ENCODE measurements at regions not wholly inside any gene's neighbourhood (a gene's known extent, or its start where the extent isn't known, plus 50 kb on each side); places are given as distances from the start of the nearest gene placed in this dataset.

DNA sequence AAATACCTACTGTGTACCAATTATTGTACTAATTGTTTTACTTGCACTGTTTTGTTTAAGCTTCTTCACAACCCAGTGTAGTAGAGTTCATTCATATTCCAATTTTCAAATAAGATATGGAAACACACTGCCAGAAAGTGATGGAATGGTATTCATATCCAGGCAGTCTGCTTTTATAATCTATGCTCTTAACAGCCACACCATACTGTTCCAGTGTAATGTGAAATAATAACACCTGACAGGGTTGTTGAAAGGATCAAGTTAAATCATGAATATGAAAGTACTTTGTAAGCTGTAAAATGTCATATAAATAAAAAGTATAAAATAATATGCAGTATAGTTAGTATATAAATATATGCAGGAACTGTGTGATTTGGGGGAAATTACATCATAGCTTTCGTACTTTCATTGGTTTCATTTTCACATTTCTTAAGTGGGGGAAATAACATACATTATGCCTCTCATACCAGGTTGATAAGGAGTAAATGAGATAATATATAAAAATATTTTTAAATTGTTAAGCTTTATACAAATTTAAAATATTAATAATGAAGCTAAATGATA is 230.8 kb downstream of the TANC2 start:
- Histone ChIP-seq H3K9me2 (ENCODE audit: low read depth, low read length) (no peaks in the 10 kb centered on the region), H3K9ac (ENCODE audit: low read length) (no peak overlapping the region), H4K20me1 (ENCODE audit: insufficient read depth, low read length) (no peaks in the 10 kb centered on the region), H3K79me2 (ENCODE audit: insufficient read depth, low read length) (no peaks in the 10 kb centered on the region), H3F3A (ENCODE audit: insufficient read depth, low read length) (no peaks in the 10 kb centered on the region), H3K4me1 (ENCODE audit: insufficient read depth, low read length, severe bottlenecking) (no peaks in the 10 kb centered on the region), H3K27ac (ENCODE audit: low read depth, low read length, poor library complexity, severe bottlenecking) (no peak overlapping the region), H3K4me3 (ENCODE audit: low read depth, low read length, poor library complexity, severe bottlenecking) (no peak overlapping the region), H2AFZ (ENCODE audit: low read length) (no peak overlapping the region), H3K36me3 (ENCODE audit: insufficient read depth, low read length) (no peaks in the 10 kb centered on the region), H3K9me3 (ENCODE audit: low read length) (no peaks in the 10 kb centered on the region), H3K27me3 (ENCODE audit: insufficient read depth, low read length) (no peaks in the 10 kb centered on the region; the same call in 1 of the 2 replicates), H3K4me2 (ENCODE audit: low read length) (no peak overlapping the region)
- TF ChIP-seq EZH2 (IDR thresholded peaks at IDR 0.05; ENCODE audit: borderline replicate concordance, low read length), result no peak
- TF ChIP-seq, protein P1, sequence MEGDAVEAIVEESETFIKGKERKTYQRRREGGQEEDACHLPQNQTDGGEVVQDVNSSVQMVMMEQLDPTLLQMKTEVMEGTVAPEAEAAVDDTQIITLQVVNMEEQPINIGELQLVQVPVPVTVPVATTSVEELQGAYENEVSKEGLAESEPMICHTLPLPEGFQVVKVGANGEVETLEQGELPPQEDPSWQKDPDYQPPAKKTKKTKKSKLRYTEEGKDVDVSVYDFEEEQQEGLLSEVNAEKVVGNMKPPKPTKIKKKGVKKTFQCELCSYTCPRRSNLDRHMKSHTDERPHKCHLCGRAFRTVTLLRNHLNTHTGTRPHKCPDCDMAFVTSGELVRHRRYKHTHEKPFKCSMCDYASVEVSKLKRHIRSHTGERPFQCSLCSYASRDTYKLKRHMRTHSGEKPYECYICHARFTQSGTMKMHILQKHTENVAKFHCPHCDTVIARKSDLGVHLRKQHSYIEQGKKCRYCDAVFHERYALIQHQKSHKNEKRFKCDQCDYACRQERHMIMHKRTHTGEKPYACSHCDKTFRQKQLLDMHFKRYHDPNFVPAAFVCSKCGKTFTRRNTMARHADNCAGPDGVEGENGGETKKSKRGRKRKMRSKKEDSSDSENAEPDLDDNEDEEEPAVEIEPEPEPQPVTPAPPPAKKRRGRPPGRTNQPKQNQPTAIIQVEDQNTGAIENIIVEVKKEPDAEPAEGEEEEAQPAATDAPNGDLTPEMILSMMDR (IDR thresholded peaks at IDR 0.05; ENCODE audit: low read length), result no peak

DNA sequence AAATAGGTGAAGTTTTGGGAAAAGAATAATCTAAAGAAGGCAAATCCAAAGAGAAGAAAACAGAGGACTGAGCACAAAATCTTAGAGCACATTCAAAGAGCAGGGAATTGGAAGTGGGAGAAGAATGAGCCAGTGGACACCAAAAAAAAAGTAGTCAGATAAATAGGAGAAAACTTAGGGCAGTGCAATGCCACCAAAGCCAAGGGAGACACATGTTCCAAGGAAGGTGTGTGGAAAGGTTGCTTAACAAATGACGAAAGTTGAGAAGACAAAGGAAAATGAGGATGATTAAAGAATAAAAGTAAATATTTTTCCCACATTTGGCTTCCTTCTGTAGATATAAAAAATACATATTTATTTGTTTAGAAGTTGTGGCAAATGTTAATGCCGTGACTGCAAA is 237.6 kb downstream of the TANC2 start:
- Histone ChIP-seq H3F3A (ENCODE audit: insufficient read depth, low read length) (no peaks in the 10 kb centered on the region), H3K9me2 (ENCODE audit: low read depth, low read length) (no peaks in the 10 kb centered on the region), H3K27me3 (ENCODE audit: insufficient read depth, low read length) (no peaks in the 10 kb centered on the region), H3K4me3 (ENCODE audit: low read depth, low read length, poor library complexity, severe bottlenecking) (no peak overlapping the region), H3K27ac (ENCODE audit: low read depth, low read length, poor library complexity, severe bottlenecking) (no peak overlapping the region), H3K9me3 (ENCODE audit: low read length) (no peaks in the 10 kb centered on the region), H4K20me1 (ENCODE audit: insufficient read depth, low read length) (no peaks in the 10 kb centered on the region), H3K9ac (ENCODE audit: low read length) (no peak overlapping the region), H3K4me1 (ENCODE audit: insufficient read depth, low read length, severe bottlenecking) (no peaks in the 10 kb centered on the region), H3K79me2 (ENCODE audit: insufficient read depth, low read length) (no peaks in the 10 kb centered on the region), H2AFZ (ENCODE audit: low read length) (no peak overlapping the region), H3K4me2 (ENCODE audit: low read length) (no peak overlapping the region), H3K36me3 (ENCODE audit: insufficient read depth, low read length) (no peaks in the 10 kb centered on the region)
- TF ChIP-seq, protein P1 (IDR thresholded peaks at IDR 0.05; ENCODE audit: low read length), result no peak
- no peak for TF ChIP-seq EZH2 (IDR thresholded peaks at IDR 0.05; ENCODE audit: borderline replicate concordance, low read length)

DNA sequence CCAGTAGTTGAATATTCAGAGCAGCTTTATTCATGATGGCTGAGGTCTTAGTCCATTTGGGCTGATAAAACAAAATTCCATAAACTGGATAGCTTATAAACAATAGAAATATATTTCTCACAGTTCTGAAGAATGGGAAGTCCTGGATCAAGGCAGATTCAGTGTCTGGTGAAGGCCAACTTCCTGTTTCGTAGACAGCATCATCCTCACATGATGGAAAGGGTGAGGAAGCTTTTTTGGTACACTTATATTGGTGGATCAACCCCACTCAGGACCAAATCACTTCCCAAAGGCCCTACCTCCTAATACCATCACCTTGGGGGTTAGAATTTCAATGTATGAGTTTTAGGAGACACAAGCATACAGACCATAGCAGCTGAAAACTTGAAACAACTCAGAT is 224.2 kb downstream of the CYB561 start:
- H3K27ac ChIP-seq (ENCODE audit: low read depth, low read length, poor library complexity, severe bottlenecking), result no peak overlapping the region
- H3K9ac ChIP-seq (ENCODE audit: low read length), result no peak overlapping the region
- no peaks in the 10 kb centered on the region for H3K79me2 ChIP-seq (ENCODE audit: insufficient read depth, low read length)
- H3K4me3 ChIP-seq (ENCODE audit: low read depth, low read length, poor library complexity, severe bottlenecking), result no peak overlapping the region
- H3K4me1 ChIP-seq (ENCODE audit: insufficient read depth, low read length, severe bottlenecking), result no peaks in the 10 kb centered on the region
- no peak for TF ChIP-seq EZH2 (IDR thresholded peaks at IDR 0.05; ENCODE audit: borderline replicate concordance, low read length)
- TF ChIP-seq, protein P1 (IDR thresholded peaks at IDR 0.05; ENCODE audit: low read length), result no peak
- H3K4me2 ChIP-seq (ENCODE audit: low read length), result no peak overlapping the region
- H3F3A ChIP-seq (ENCODE audit: insufficient read depth, low read length), result no peaks in the 10 kb centered on the region
- H3K9me2 ChIP-seq (ENCODE audit: low read depth, low read length), result no peaks in the 10 kb centered on the region
- H3K9me3 ChIP-seq (ENCODE audit: low read length), result no peaks in the 10 kb centered on the region
- no peaks in the 10 kb centered on the region for H3K27me3 ChIP-seq (ENCODE audit: insufficient read depth, low read length)
- no peaks in the 10 kb centered on the region for H3K36me3 ChIP-seq (ENCODE audit: insufficient read depth, low read length)
- no peaks in the 10 kb centered on the region for H4K20me1 ChIP-seq (ENCODE audit: insufficient read depth, low read length)
- no peak overlapping the region for H2AFZ ChIP-seq (ENCODE audit: low read length)
